T-cell (primary cell): ENCODE measurements at regions not wholly inside any gene's neighbourhood (a gene's known extent, or its start where the extent isn't known, plus 50 kb on each side); places are given as distances from the start of the nearest gene placed in this dataset.

Source experiments
- ATAC-seq, 4 experiments: fragments of 200-7000 bp in 3 of 4; fragments of 150-1000 bp in 1 of 4; cut with Tn5 transposase; replicated peaks in 1 of 4; 1 replicate in 3 of 4; 2 replicates in 1 of 4; pipeline ENCODE4 v1.10.0; 2021; ENCODE audit warnings: moderate library complexity in 3 of 4, mild to moderate bottlenecking in 2 of 4, moderate number of reproducible peaks in 1 of 4
- CTCF ChIA-PET, 2 donors: fragments of 300-600 bp; sonication (Branson Sonifier 250); formaldehyde crosslinking; loops; one replicate each; lab custom pipeline; 2022; ENCODE audit warnings: antibody characterized with exemption in 2 of 2; lab: Charles Lee
- POLR2A ChIA-PET, 2 donors: fragments of 300-600 bp; sonication (Branson Sonifier 250); formaldehyde crosslinking; loops; one replicate each; lab custom pipeline; 2022; ENCODE audit warnings: antibody characterized with exemption in 2 of 2; lab: Charles Lee
- DNase-seq, 35 experiments: peaks; one replicate each; pipeline versions ENCODE4 v3.0.0 to v3.0.0-alpha.2; 2013 to 2023
- H3K27ac ChIP-seq: one replicate; pipeline ENCODE4 v1.5.1; 2013; ENCODE audit warnings: low read length
- H3K27me3 ChIP-seq, 2 experiments: replicated peaks in 1 of 2; 1 replicate in 1 of 2; 2 replicates in 1 of 2; pipeline versions ENCODE4 v1.6.1 to v1.7.0; 2013; ENCODE audit warnings: low read length in 1 of 2, mixed read lengths in 1 of 2; ENCODE audit not compliant: control insufficient read depth in 2 of 2, insufficient read depth in 2 of 2; ENCODE audit errors: extremely low read depth in 1 of 2
- H3K36me3 ChIP-seq, 2 donors: 1 replicate in 1 of 2; 2 replicates in 1 of 2; pipeline versions ENCODE4 v1.6.1 to v1.7.0; 2013; ENCODE audit warnings: low read length in 1 of 2; ENCODE audit not compliant: control insufficient read depth in 2 of 2, insufficient read depth in 1 of 2; ENCODE audit errors: extremely low read depth in 1 of 2
- H3K4me1 ChIP-seq, 2 experiments: 1 replicate in 1 of 2; 2 replicates in 1 of 2; pipeline versions ENCODE4 v1.6.1 to v1.7.0; 2013; ENCODE audit warnings: low read length in 2 of 2, mixed read lengths in 1 of 2; ENCODE audit not compliant: insufficient read depth in 2 of 2, control insufficient read depth in 1 of 2; ENCODE audit errors: extremely low read depth in 1 of 2
- H3K4me3 ChIP-seq, 2 donors: 1 replicate in 1 of 2; 2 replicates in 1 of 2; pipeline versions ENCODE4 v1.5.1 to v1.7.0; 2013; ENCODE audit warnings: mild to moderate bottlenecking in 2 of 2, low read length in 1 of 2, moderate library complexity in 1 of 2; ENCODE audit not compliant: control insufficient read depth in 1 of 2; ENCODE audit errors: extremely low read depth in 1 of 2
- H3K9me3 ChIP-seq: 2 replicates; pipeline ENCODE4 v1.7.0; 2013
- H3K27ac Mint-ChIP-seq, 2 donors: one replicate each; pipeline ENCODE4 v1.8.0; 2020 to 2021; ENCODE audit warnings: mild to moderate bottlenecking in 2 of 2, mixed read lengths in 2 of 2
- H3K27me3 Mint-ChIP-seq, 2 donors: one replicate each; pipeline ENCODE4 v1.8.0; 2021 to 2022; ENCODE audit warnings: mixed read lengths in 2 of 2
- H3K36me3 Mint-ChIP-seq: one replicate; pipeline ENCODE4 v1.8.0; 2021; ENCODE audit warnings: mixed read lengths
- H3K4me1 Mint-ChIP-seq, 3 donors: one replicate each; pipeline ENCODE4 v1.8.0; 2020 to 2022; ENCODE audit warnings: mixed read lengths in 3 of 3, mild to moderate bottlenecking in 1 of 3
- H3K4me3 Mint-ChIP-seq, 3 donors: one replicate each; pipeline ENCODE4 v1.8.0; 2020 to 2022; ENCODE audit warnings: mild to moderate bottlenecking in 3 of 3, mixed read lengths in 3 of 3, moderate library complexity in 3 of 3
- H3K9me3 Mint-ChIP-seq, 3 donors: one replicate each; pipeline ENCODE4 v1.8.0; 2020 to 2022; ENCODE audit warnings: mixed read lengths in 3 of 3
- WGBS: methylation state at CpG from one replicate; pipeline ENCODE4 v1.1.5; 2013; ENCODE audit warnings: missing lambda C conversion rate; ENCODE audit not compliant: insufficient coverage; 5-methylcytosine and 5-hydroxymethylcytosine counted together

DNA sequence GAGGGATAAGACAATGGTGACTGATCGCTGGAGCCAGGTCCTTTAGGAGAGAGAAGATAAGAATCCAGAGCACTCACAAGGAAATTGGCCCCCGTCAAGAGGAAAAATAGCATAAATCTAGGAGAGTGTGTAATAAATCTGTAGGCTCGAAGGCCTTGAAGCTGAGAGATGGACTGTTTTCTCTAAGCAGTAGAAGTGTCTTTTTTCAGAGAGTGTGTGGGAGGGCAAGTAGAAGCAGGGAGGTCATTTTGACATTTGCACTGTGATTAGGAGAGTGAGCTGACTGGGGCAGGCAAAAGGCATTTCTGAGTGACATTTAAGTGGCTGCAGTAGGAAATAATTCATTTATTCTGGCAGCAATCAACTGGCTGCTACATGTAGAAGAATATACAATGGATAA, 78.0 kb upstream of the DDHD1 start:
- ChIA-PET CTCF (no interaction called here), POLR2A (interaction anchor here in 1 of 2 donors (0.7 kb wide), 1 partner anchor 140 kb away, joined by 4 read pairs; no protein-coding TSS in a partner anchor)
- 87% methylated on average over 3 of the region's 3 CpGs for WGBS
- peaks cover 1 to 10% (median 5%) of the 10 kb centered on the region in 3 donors for H3K9me3 Mint-ChIP-seq
- no peak overlapping the region for H3K4me3 Mint-ChIP-seq
- peaks cover 15% of the 10 kb centered on the region for H3K36me3 Mint-ChIP-seq
- H3K4me3 ChIP-seq, result no peak overlapping the region
- DNase-seq (no peak), ATAC-seq (no peak)
- no peak overlapping the region for H3K27ac ChIP-seq
- no peak overlapping the region for H3K27ac Mint-ChIP-seq
- peaks cover 0 to 9% of the 10 kb centered on the region in 2 experiments for H3K27me3 ChIP-seq
- H3K9me3 ChIP-seq, result no peaks in the 10 kb centered on the region
- no peaks in the 10 kb centered on the region for H3K27me3 Mint-ChIP-seq
- no peaks in the 10 kb centered on the region for H3K36me3 ChIP-seq
- no peaks in the 10 kb centered on the region for H3K4me1 Mint-ChIP-seq
- H3K4me1 ChIP-seq, result no peaks in the 10 kb centered on the region

DNA sequence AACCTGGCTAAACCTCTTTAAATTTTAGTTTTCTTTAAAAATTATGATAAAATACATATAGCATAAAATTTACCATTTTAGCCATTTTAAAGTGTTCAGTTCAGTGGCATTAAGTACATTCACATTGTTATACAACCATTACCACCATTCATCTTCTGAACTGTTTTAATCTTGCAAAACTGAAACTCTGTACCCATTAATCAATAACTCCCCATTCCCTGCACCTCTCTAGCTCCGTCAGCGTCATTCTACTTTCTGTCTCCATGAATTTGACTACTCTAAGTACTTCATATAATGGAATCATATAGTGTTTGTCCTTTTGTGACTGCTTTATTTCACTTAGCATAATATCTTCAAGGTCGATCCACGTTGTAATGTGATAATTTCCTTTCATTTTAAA, 75.8 kb upstream of the DDHD1 start:
- no peaks in the 10 kb centered on the region for H3K36me3 ChIP-seq
- H3K4me1 Mint-ChIP-seq, result no peaks in the 10 kb centered on the region
- WGBS, result no CpG with 5 or more reads among the region's 4 CpGs
- H3K4me3 Mint-ChIP-seq, result no peak overlapping the region
- no peaks in the 10 kb centered on the region for H3K27me3 Mint-ChIP-seq
- no peak for ATAC-seq
- no peak overlapping the region for H3K4me3 ChIP-seq
- CTCF ChIA-PET, result no interaction called here
- peaks cover 35% of the 10 kb centered on the region for H3K36me3 Mint-ChIP-seq
- H3K9me3 ChIP-seq, result peaks cover 5% of the 10 kb centered on the region
- H3K4me1 ChIP-seq, result no peaks in the 10 kb centered on the region
- H3K27me3 ChIP-seq, result peaks cover 0 to 9% of the 10 kb centered on the region in 2 experiments
- peaks cover 12 to 27% (median 13%) of the 10 kb centered on the region in 3 donors for H3K9me3 Mint-ChIP-seq
- no peak overlapping the region for H3K27ac Mint-ChIP-seq
- POLR2A ChIA-PET, result no interaction called here
- no peak for DNase-seq
- no peak overlapping the region for H3K27ac ChIP-seq

DNA sequence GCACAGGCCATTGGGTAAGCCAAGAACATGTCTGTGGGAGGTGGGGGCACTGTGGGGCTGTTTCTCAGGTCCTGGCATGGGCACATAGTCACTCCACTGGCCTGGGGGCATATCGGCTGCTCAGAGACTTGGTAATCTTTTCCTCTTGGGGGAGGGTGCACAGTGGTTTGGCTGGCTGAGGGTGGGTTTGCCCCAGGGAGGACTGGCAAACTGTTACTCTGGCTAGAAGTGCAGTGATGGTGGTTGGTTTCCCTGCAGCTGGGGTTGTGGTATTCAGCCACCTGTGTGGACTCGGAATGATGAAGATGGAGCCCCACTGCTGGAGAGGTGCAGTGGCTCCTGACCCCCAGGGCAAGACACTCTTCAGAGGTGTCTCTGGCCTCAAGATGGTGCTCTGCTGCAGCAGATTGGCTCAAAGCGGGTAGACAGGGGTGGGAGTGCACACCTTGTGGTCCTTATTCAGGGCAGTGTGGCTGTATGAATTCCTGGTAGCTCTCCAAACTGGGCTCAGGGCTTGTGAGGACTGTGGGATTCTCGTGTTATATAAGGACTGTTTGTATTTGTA, 74.1 kb upstream of the DDHD1 start:
- ChIA-PET CTCF (no interaction called here), POLR2A (interaction anchor here in 1 of 2 donors (0.6 kb wide), 1 partner anchor 182 kb away, joined by 3 read pairs; no protein-coding TSS in a partner anchor)
- Histone ChIP-seq H3K27ac (no peak overlapping the region), H3K4me1 (no peaks in the 10 kb centered on the region), H3K36me3 (no peaks in the 10 kb centered on the region), H3K4me3 (no peak overlapping the region), H3K27me3 (peaks cover 0 to 9% of the 10 kb centered on the region in 2 experiments), H3K9me3 (peaks cover 5% of the 10 kb centered on the region)
- Mint-ChIP-seq H3K27ac (no peak overlapping the region), H3K36me3 (peaks cover 31% of the 10 kb centered on the region), H3K9me3 (peaks cover 7 to 22% (median 13%) of the 10 kb centered on the region in 3 donors), H3K4me1 (peaks cover 0 to 3% (median 0%) of the 10 kb centered on the region in 3 donors), H3K4me3 (no peak overlapping the region), H3K27me3 (no peaks in the 10 kb centered on the region)
- 83% methylated on average over 3 of the region's 4 CpGs for WGBS
- DNase-seq, result no peak
- ATAC-seq, result no peak

DNA sequence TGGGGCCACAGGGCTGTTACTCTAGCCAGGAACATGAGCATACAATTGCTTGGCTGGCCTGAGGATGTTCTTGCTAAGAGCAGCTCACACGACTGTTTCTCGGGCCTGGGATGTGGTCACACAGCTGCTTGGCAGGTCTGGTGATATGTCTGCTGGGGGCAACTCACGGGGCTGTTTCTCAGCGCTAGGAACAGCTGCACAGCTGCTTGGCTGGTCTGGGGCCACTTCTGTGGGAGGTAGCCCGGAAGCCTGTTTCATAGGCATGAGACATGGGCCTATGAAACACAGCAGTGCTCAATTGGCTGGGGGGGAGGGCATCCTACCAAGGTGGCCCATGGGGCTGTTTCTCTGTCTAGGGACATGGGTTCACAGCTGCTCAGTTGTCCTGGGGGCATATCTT, 73.4 kb upstream of the DDHD1 start:
- Mint-ChIP-seq H3K36me3 (peaks cover 30% of the 10 kb centered on the region), H3K4me1 (peaks cover 0 to 7% (median 0%) of the 10 kb centered on the region in 3 donors), H3K27me3 (no peaks in the 10 kb centered on the region), H3K4me3 (no peak overlapping the region), H3K9me3 (peaks cover 7 to 22% (median 13%) of the 10 kb centered on the region in 3 donors), H3K27ac (no peak overlapping the region)
- DNase-seq, result no peak
- Histone ChIP-seq H3K4me3 (no peak overlapping the region), H3K9me3 (peaks cover 5% of the 10 kb centered on the region), H3K36me3 (no peaks in the 10 kb centered on the region), H3K27me3 (peaks cover 0 to 9% of the 10 kb centered on the region in 2 experiments), H3K27ac (no peak overlapping the region), H3K4me1 (no peaks in the 10 kb centered on the region)
- WGBS, result 69% methylated on average over 3 of the region's 5 CpGs
- CTCF ChIA-PET, result no interaction called here
- ATAC-seq, result no peak
- POLR2A ChIA-PET, result no interaction called here

DNA sequence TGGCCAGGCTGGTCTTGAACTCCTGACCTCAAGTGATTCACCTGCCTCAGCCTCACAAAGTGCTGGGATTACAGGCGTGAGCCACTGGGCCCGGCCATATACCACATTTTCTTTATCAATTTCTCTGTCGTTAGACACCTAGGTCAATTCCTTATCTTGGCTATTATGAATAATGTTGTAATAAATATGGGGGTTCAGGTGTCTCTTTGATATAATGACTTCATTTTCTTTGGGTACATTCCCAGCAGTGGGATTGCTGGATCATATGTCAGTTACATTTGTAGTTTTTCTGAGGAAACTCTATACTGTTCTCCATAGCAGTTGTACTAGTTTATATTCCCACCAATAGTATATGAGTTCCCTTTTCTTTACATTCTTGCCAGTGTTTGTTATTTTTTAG, 67.8 kb upstream of the DDHD1 start:
- Mint-ChIP-seq H3K27me3 (no peaks in the 10 kb centered on the region), H3K4me3 (no peak overlapping the region), H3K4me1 (peaks cover 6 to 12% (median 9%) of the 10 kb centered on the region in 3 donors), H3K9me3 (peaks cover 6 to 15% (median 9%) of the 10 kb centered on the region in 3 donors), H3K36me3 (peaks cover 19% of the 10 kb centered on the region), H3K27ac (no peak overlapping the region)
- ChIA-PET CTCF (interaction anchor here in 1 of 2 donors (0.6 kb wide), 1 partner anchor 13 kb away, joined by 6 read pairs; no protein-coding TSS in a partner anchor), POLR2A (no interaction called here)
- no peak for DNase-seq
- Histone ChIP-seq H3K4me3 (no peak overlapping the region), H3K27me3 (no peaks in the 10 kb centered on the region), H3K27ac (no peak overlapping the region), H3K4me1 (peaks cover 0 to 11% of the 10 kb centered on the region in 2 experiments), H3K9me3 (peaks cover 4% of the 10 kb centered on the region), H3K36me3 (no peaks in the 10 kb centered on the region)
- WGBS, result no CpG with 5 or more reads among the region's 3 CpGs
- no peak for ATAC-seq

DNA sequence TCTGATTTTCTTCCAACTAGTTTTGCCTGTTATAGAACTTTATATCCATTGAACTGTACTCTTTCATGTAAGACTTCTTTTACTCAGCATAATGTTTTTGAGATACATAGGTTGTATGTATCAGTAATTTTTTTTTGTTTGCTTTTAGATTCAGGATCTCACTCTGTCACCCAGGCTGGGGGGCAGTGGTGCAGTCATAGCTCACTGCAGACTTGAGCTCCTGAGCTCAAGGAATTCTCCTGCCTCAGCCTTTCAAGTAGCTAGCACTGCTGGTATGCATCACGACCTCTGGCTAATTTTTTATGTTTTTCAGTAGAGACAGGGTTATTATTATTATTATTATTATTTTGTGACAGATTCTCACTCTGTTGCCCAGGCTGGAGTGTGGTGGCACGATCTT, 65.0 kb upstream of the DDHD1 start:
- Histone ChIP-seq H3K9me3 (no peaks in the 10 kb centered on the region), H3K4me1 (peaks cover 0 to 11% of the 10 kb centered on the region in 2 experiments), H3K4me3 (peak overlapping the region; percentile 56 to 60), H3K27me3 (no peaks in the 10 kb centered on the region), H3K36me3 (no peaks in the 10 kb centered on the region), H3K27ac (no peak overlapping the region)
- ChIA-PET CTCF (interaction anchor here (0.5 to 1.7 kb wide), 7 partner anchors 11 to 393 kb away, joined by 3 to 10 read pairs (median 4); partner anchors contain the start of gene DDHD1 (in 1 of the 2)), POLR2A (interaction anchor here in 1 of 2 donors (0.6 to 1.4 kb wide), 6 partner anchors 66 to 1225 kb away, joined by 3 to 4 read pairs (median 4); partner anchors contain the start of genes GPR137C and TXNDC16)
- H3K36me3 Mint-ChIP-seq, result no peaks in the 10 kb centered on the region
- no peaks in the 10 kb centered on the region for H3K27me3 Mint-ChIP-seq
- H3K4me3 Mint-ChIP-seq, result peak overlapping the region; percentile 77 to 85 (median 80)
- 89% methylated on average over 1 of the region's 2 CpGs for WGBS
- peak overlapping the region in 1 of 2 donors; percentile 60 for H3K27ac Mint-ChIP-seq
- peaks cover 6 to 12% (median 9%) of the 10 kb centered on the region in 3 donors for H3K4me1 Mint-ChIP-seq
- H3K9me3 Mint-ChIP-seq, result no peaks in the 10 kb centered on the region
- DNase-seq (peak in 1 of 35 experiments; percentile 1), ATAC-seq (no peak)
